GM21360 (cell line): ENCODE measurements at regions not wholly inside any gene's neighbourhood (a gene's known extent, or its start where the extent isn't known, plus 50 kb on each side); places are given as distances from the start of the nearest gene placed in this dataset.
A peak's percentile ranks its signal among the peaks of the same experiment; 100 is the strongest.

ENCODE experiments used
- ATAC-seq: cut with Tn5 transposase; IDR thresholded peaks from one replicate; pipeline ENCODE4 v1.9.1; 2021; ENCODE audit warnings: mild to moderate bottlenecking, moderate library complexity; ENCODE audit not compliant: unreplicated experiment

- ATAC-seq = no peak
Observed at GRCh38 chr6:25035512-25036435, 100.0 kb upstream of the RIPOR2 start.

- no peak for ATAC-seq
Observed at GRCh38 chr6:25036461-25036860, 100.7 kb upstream of the RIPOR2 start.

GRCh38 chr6:25038300-25038699 lies 102.5 kb upstream of the RIPOR2 start:
- no peak for ATAC-seq

- no peak for ATAC-seq
Observed at GRCh38 chr6:25038999-25039398, 103.2 kb upstream of the RIPOR2 start.

- ATAC-seq = no peak
Observed at GRCh38 chr6:25041485-25042035, 105.8 kb upstream of the RIPOR2 start.

GRCh38 chr6:25042036-25042521 lies 106.3 kb upstream of the RIPOR2 start:
- no peak for ATAC-seq

GRCh38 chr6:25042536-25042935 lies 106.8 kb upstream of the RIPOR2 start:
- ATAC-seq = no peak

- ATAC-seq = no peak
Observed at GRCh38 chr6:25042984-25043725, 107.4 kb upstream of the RIPOR2 start.

- ATAC-seq = no peak
Observed at GRCh38 chr6:25043892-25044291, 108.1 kb upstream of the RIPOR2 start.

- no peak for ATAC-seq
Observed at GRCh38 chr6:25046942-25047341, 111.2 kb upstream of the RIPOR2 start.

- ATAC-seq = peak; percentile 37
Observed at GRCh38 chr6:25050356-25050755, 114.6 kb upstream of the RIPOR2 start.

- ATAC-seq = no peak
Observed at GRCh38 chr6:25051083-25051482, 115.3 kb upstream of the RIPOR2 start.

- no peak for ATAC-seq
Observed at GRCh38 chr6:25052181-25052580, 116.4 kb upstream of the RIPOR2 start.

- ATAC-seq = peak; percentile 67
Observed at GRCh38 chr6:25053875-25054371, 118.2 kb upstream of the RIPOR2 start.

GRCh38 chr6:25054469-25054868 lies 118.7 kb upstream of the RIPOR2 start:
- ATAC-seq = no peak

GRCh38 chr6:25056130-25056529 lies 120.4 kb upstream of the RIPOR2 start:
- peak; percentile 54 for ATAC-seq

- ATAC-seq = no peak
Observed at GRCh38 chr6:25057111-25057905, 121.5 kb upstream of the RIPOR2 start.

GRCh38 chr6:25058441-25058840 lies 122.7 kb upstream of the RIPOR2 start:
- ATAC-seq = no peak

GRCh38 chr6:25058941-25059340 lies 123.2 kb upstream of the RIPOR2 start:
- no peak for ATAC-seq

GRCh38 chr6:25060522-25060921 lies 124.8 kb upstream of the RIPOR2 start:
- no peak for ATAC-seq
